Activated B cell treated with CpG ODN at 0.5 μM for 24 hours (primary cell): ENCODE measurements at regions not wholly inside any gene's neighbourhood (a gene's known extent, or its start where the extent isn't known, plus 50 kb on each side); places are given as distances from the start of the nearest gene placed in this dataset.
"Not testable (repeated sequence)": the region's sequence is repeated elsewhere in the genome, so short reads cannot be mapped to it uniquely, and the experiment has no call there.

ENCODE experiments used
- ATAC-seq: fragments of 200-7000 bp; cut with Tn5 transposase; one replicate; pipeline ENCODE4 v1.10.0; 2021; ENCODE audit warnings: low read depth, mild to moderate bottlenecking, moderate library complexity
- CTCF ChIA-PET: fragments of 350-600 bp; sonication (Branson Sonifier 250); formaldehyde crosslinking; loops from one replicate; lab custom pipeline; 2021; ENCODE audit warnings: antibody characterized with exemption; lab: Charles Lee
- POLR2A ChIA-PET: fragments of 350-600 bp; sonication (Branson Sonifier 250); formaldehyde crosslinking; loops from one replicate; lab custom pipeline; 2021; ENCODE audit warnings: antibody characterized with exemption; lab: Charles Lee
- DNase-seq: peaks from one replicate; pipeline ENCODE4 v3.0.0; 2022
- H3K27ac Mint-ChIP-seq: one replicate; pipeline ENCODE4 v1.8.0; 2020; ENCODE audit warnings: mixed read lengths
- H3K27me3 Mint-ChIP-seq: one replicate; pipeline ENCODE4 v1.8.0; 2021; ENCODE audit warnings: mixed read lengths
- H3K36me3 Mint-ChIP-seq: one replicate; pipeline ENCODE4 v1.8.0; 2021; ENCODE audit warnings: low read depth, mixed read lengths
- H3K4me1 Mint-ChIP-seq: one replicate; pipeline ENCODE4 v1.8.0; 2021; ENCODE audit warnings: mixed read lengths
- H3K4me3 Mint-ChIP-seq: one replicate; pipeline ENCODE4 v1.8.0; 2020; ENCODE audit warnings: mild to moderate bottlenecking, mixed read lengths
- H3K9me3 Mint-ChIP-seq: one replicate; pipeline ENCODE4 v1.8.0; 2020; ENCODE audit warnings: mixed read lengths
- CTCF ChIP-seq: fragments of 200-600 bp; IDR thresholded peaks from one replicate; pipeline ENCODE4 v1.8.0; 2022; ENCODE audit warnings: antibody characterized with exemption, mild to moderate bottlenecking
- intact Hi-C: fragments of 100-400 bp; cut with micrococcal nuclease; formaldehyde crosslinking; loops from one replicate; pipeline ENCODE4 v1.15.1; 2024

GRCh38 chrY:14378217-14378616, 146.1 kb upstream of the NLGN4Y start:
- no peak for DNase-seq
- TF ChIP-seq CTCF = no peak
- H3K4me3 Mint-ChIP-seq = no peak overlapping the region
- H3K4me1 Mint-ChIP-seq = peaks cover 6% of the 10 kb centered on the region
- no peak overlapping the region for H3K27ac Mint-ChIP-seq
- intact Hi-C loops = loop anchor here (5.0 kb wide), 1 partner anchor 36 kb away; no protein-coding TSS in a partner anchor
- CTCF ChIA-PET = no interaction called here
- POLR2A ChIA-PET = no interaction called here
- H3K36me3 Mint-ChIP-seq = no peaks in the 10 kb centered on the region
- no peak for ATAC-seq
- no peaks in the 10 kb centered on the region for H3K27me3 Mint-ChIP-seq
- no peaks in the 10 kb centered on the region for H3K9me3 Mint-ChIP-seq

- intact Hi-C loops, CTCF ChIA-PET, ATAC-seq, H3K4me3 Mint-ChIP-seq, H3K27ac Mint-ChIP-seq, H3K27me3 Mint-ChIP-seq, H3K4me1 Mint-ChIP-seq, H3K36me3 Mint-ChIP-seq, H3K9me3 Mint-ChIP-seq, POLR2A ChIA-PET, DNase-seq: not testable (repeated sequence)
These were observed 113.7 kb upstream of the NLGN4Y start for GRCh38 chrY:14410549-14411030.

- no peaks in the 10 kb centered on the region for H3K27me3 Mint-ChIP-seq
- H3K9me3 Mint-ChIP-seq = no peaks in the 10 kb centered on the region
- TF ChIP-seq CTCF = no peak
- ChIA-PET CTCF (no interaction called here), POLR2A (no interaction called here)
- ATAC-seq (no peak), DNase-seq (no peak)
- intact Hi-C loops = no loop called here
- H3K27ac Mint-ChIP-seq = no peak overlapping the region
- H3K36me3 Mint-ChIP-seq = no peaks in the 10 kb centered on the region
- no peak overlapping the region for H3K4me3 Mint-ChIP-seq
- H3K4me1 Mint-ChIP-seq = no peaks in the 10 kb centered on the region
These were observed 113.0 kb upstream of the NLGN4Y start for GRCh38 chrY:14411334-14411733.

- ATAC-seq (no peak), DNase-seq (no peak)
- intact Hi-C loops = no loop called here
- Mint-ChIP-seq H3K4me3 (no peak overlapping the region), H3K27ac (no peak overlapping the region), H3K4me1 (no peaks in the 10 kb centered on the region), H3K9me3 (no peaks in the 10 kb centered on the region), H3K36me3 (no peaks in the 10 kb centered on the region), H3K27me3 (no peaks in the 10 kb centered on the region)
- TF ChIP-seq CTCF = no peak
- ChIA-PET POLR2A (no interaction called here), CTCF (interaction anchor here (0.7 kb wide), 1 partner anchor 10 kb away, joined by 3 read pairs; no protein-coding TSS in a partner anchor)
These were observed 87.8 kb upstream of the NLGN4Y start for GRCh38 chrY:14436546-14436945.

- ATAC-seq (no peak), DNase-seq (no peak)
- ChIA-PET POLR2A (no interaction called here), CTCF (no interaction called here)
- H3K4me3 Mint-ChIP-seq = no peak overlapping the region
- H3K36me3 Mint-ChIP-seq = no peaks in the 10 kb centered on the region
- no peaks in the 10 kb centered on the region for H3K27me3 Mint-ChIP-seq
- intact Hi-C loops = no loop called here
- H3K4me1 Mint-ChIP-seq = no peaks in the 10 kb centered on the region
- H3K27ac Mint-ChIP-seq = no peak overlapping the region
- no peaks in the 10 kb centered on the region for H3K9me3 Mint-ChIP-seq
- TF ChIP-seq CTCF = no peak
These were observed 86.7 kb upstream of the NLGN4Y start for GRCh38 chrY:14437626-14438025.

GRCh38 chrY:14438395-14438794, 85.9 kb upstream of the NLGN4Y start:
- no peak for TF ChIP-seq CTCF
- intact Hi-C loops = no loop called here
- no peaks in the 10 kb centered on the region for H3K27me3 Mint-ChIP-seq
- H3K36me3 Mint-ChIP-seq = no peaks in the 10 kb centered on the region
- no peak overlapping the region for H3K4me3 Mint-ChIP-seq
- ChIA-PET CTCF (no interaction called here), POLR2A (no interaction called here)
- H3K4me1 Mint-ChIP-seq = no peaks in the 10 kb centered on the region
- no peaks in the 10 kb centered on the region for H3K9me3 Mint-ChIP-seq
- no peak for ATAC-seq
- no peak overlapping the region for H3K27ac Mint-ChIP-seq
- no peak for DNase-seq
